ENCODE measurements at regions not wholly inside any gene's neighbourhood (a gene's known extent, or its start where the extent isn't known, plus 50 kb on each side); places are given as distances from the start of the nearest gene placed in this dataset.

DNA sequence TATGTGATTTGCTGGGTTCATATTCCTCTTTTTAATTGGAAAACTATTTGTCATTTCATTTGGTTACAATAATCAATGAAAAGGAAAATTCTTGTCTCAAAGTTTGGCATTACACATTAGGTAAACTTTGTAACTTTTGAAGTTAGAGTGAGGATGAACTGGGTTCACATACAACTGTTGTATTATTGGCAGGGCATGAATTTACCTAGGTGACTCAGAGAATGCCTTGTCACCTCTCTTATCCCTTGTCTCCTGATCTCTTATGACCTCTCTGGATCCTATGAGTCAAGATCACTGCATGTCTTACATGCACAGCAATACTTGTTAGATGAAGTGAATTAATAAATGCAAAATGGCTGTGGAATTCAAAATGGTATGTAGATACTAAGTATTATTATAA is 563.4 kb upstream of the GCFC2 start (continued):
- TF ChIP-seq, protein P1, sequence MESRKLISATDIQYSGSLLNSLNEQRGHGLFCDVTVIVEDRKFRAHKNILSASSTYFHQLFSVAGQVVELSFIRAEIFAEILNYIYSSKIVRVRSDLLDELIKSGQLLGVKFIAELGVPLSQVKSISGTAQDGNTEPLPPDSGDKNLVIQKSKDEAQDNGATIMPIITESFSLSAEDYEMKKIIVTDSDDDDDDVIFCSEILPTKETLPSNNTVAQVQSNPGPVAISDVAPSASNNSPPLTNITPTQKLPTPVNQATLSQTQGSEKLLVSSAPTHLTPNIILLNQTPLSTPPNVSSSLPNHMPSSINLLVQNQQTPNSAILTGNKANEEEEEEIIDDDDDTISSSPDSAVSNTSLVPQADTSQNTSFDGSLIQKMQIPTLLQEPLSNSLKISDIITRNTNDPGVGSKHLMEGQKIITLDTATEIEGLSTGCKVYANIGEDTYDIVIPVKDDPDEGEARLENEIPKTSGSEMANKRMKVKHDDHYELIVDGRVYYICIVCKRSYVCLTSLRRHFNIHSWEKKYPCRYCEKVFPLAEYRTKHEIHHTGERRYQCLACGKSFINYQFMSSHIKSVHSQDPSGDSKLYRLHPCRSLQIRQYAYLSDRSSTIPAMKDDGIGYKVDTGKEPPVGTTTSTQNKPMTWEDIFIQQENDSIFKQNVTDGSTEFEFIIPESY (IDR thresholded peaks at IDR 0.05; ENCODE audit: borderline replicate concordance, low read depth), result no peak

DNA sequence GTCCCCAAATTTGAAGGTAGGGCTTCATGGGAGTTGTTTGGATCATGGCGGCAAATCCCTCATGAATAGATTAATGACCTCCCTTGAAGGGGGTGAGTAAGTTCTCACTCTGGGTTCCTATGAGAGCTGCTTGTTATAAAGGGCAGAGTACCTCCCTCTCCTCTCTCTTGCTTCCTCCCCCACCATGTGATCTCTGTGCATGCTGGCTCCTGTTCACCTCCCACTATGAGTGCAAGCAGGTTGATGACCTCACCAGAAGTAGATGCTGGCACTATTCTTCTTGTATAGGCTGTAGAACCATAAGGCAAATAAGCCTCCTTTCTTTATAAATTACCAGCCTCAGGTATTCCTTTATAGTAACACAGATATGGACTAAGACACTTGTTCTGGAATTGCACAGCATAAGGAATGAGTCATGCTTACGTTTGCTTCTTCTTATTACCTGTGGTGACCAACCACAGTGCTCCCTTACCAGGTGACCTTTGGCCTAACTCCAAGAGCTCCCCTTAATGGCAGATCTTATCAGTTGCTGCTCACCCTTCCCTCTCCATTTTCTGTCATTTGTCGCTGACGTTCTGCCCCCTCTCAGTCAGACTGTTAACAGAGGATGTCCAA is 559.5 kb upstream of the GCFC2 start:
- no peak overlapping the region for H3K9ac ChIP-seq
- H3K79me2 ChIP-seq (ENCODE audit: insufficient read depth), result no peaks in the 10 kb centered on the region
- no peaks in the 10 kb centered on the region for H3K27me3 ChIP-seq (ENCODE audit: insufficient read depth)
- TF ChIP-seq EZH2phosphoT487 (IDR thresholded peaks at IDR 0.05; ENCODE audit: borderline replicate concordance, low read depth) (no peak), MXI1 (IDR thresholded peaks at IDR 0.05; ENCODE audit: low read depth, low read length) (no peak)
- no peaks in the 10 kb centered on the region for H3K9me2 ChIP-seq
- H2AFZ ChIP-seq (ENCODE audit: low read depth), result no peak overlapping the region
- no peaks in the 10 kb centered on the region for H3K9me3 ChIP-seq
- H3K36me3 ChIP-seq (replicated peaks in 1 of 2; ENCODE audit: control insufficient read depth in 1 of 2, insufficient read depth in 2 of 2, low read length in 1 of 2), result no peaks in the 10 kb centered on the region
- H3K4me1 ChIP-seq (ENCODE audit: control insufficient read depth in 1 of 2, insufficient read depth in 2 of 2, low read depth in 1 of 2, low read length in 1 of 2), result peaks cover 10 to 14% of the 10 kb centered on the region in 2 experiments; a peak in 3 of 4 replicates
- no peak overlapping the region for H3K4me3 ChIP-seq (ENCODE audit: low read depth in 2 of 2, low read length in 1 of 2)
- peak overlapping the region in 1 of 2 experiments; percentile 99; a peak in 2 of 4 replicates for H3K27ac ChIP-seq (ENCODE audit: low read depth in 2 of 2, low read length in 1 of 2)
- H3F3A ChIP-seq (replicated peaks; ENCODE audit: insufficient read depth), result no peaks in the 10 kb centered on the region
- POLR2A ChIA-PET, result interaction anchor here (2.7 kb wide), 1 partner anchor 11 kb away, joined by 10 read pairs; no protein-coding TSS in a partner anchor
- no peak for DNase-seq
- H3K4me2 ChIP-seq, result no peak overlapping the region
- CTCF ChIA-PET, result interaction anchor here (0.9 to 3.0 kb wide), 4 partner anchors 11 to 330 kb away, joined by 3 to 9 read pairs (median 4); no protein-coding TSS in a partner anchor
- 63% methylated on average over 4 of the region's 4 CpGs for WGBS (ENCODE audit: low lambda C conversion rate)
- no peaks in the 10 kb centered on the region for H4K20me1 ChIP-seq (ENCODE audit: insufficient read depth)

DNA sequence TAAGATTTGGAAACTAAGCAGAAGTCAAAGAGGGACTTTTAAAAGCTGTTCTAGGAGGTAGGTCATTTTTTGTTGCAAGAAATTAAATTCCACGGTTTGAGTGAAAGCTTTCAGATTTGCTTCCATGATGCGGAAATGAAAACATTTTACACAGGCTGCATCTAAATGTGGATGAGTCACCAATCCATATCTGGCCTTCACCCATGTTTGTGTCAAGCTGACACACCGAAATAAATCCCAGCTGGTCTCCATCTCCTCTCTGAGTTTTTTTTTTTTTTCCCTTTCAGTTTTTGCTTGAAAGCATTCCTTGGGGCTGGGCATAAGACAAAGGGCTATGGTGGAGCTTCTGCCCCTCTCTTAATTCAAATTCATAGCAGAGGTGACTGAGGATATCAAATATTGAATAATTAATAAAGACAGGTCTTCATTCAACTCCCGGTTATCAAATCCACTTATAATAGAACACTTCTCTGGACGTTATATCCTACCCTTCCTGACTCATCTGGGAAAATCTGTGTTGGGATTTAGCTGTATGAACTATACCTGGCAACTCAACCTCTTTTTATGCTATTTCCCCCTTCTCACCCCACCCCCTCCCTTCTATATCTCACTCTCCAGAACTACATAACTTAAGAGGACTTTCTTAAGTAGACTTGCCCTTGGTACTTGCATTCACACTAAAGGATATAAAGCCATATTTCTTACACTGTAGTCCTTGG is 558.3 kb upstream of the GCFC2 start:
- peaks cover 10 to 14% of the 10 kb centered on the region in 2 experiments; a peak in 3 of 4 replicates for H3K4me1 ChIP-seq (ENCODE audit: control insufficient read depth in 1 of 2, insufficient read depth in 2 of 2, low read depth in 1 of 2, low read length in 1 of 2)
- ChIA-PET POLR2A (interaction anchor here (0.7 to 2.7 kb wide), 2 partner anchors 11 to 13 kb away, joined by 6 to 10 read pairs; no protein-coding TSS in a partner anchor), CTCF (interaction anchor here (0.9 to 2.1 kb wide), 5 partner anchors 10 to 331 kb away, joined by 3 to 6 read pairs (median 4); no protein-coding TSS in a partner anchor)
- no peaks in the 10 kb centered on the region for H3K27me3 ChIP-seq (ENCODE audit: insufficient read depth)
- H3K9me2 ChIP-seq, result no peaks in the 10 kb centered on the region
- H3K27ac ChIP-seq (ENCODE audit: low read depth in 2 of 2, low read length in 1 of 2), result peak overlapping the region; percentile 18 to 99; a peak in 3 of 4 replicates
- no peaks in the 10 kb centered on the region for H3K36me3 ChIP-seq (replicated peaks in 1 of 2; ENCODE audit: control insufficient read depth in 1 of 2, insufficient read depth in 2 of 2, low read length in 1 of 2)
- H4K20me1 ChIP-seq (ENCODE audit: insufficient read depth), result no peaks in the 10 kb centered on the region
- peak overlapping the region; percentile 39; the same call in 1 of the 2 replicates for H2AFZ ChIP-seq (ENCODE audit: low read depth)
- peak; percentile 25 for DNase-seq
- no peak overlapping the region for H3K4me3 ChIP-seq (ENCODE audit: low read depth in 2 of 2, low read length in 1 of 2)
- H3F3A ChIP-seq (replicated peaks; ENCODE audit: insufficient read depth), result no peaks in the 10 kb centered on the region
- no peaks in the 10 kb centered on the region for H3K9me3 ChIP-seq
- WGBS (ENCODE audit: low lambda C conversion rate), result 10% methylated on average over 5 of the region's 5 CpGs
- H3K9ac ChIP-seq, result no peak overlapping the region
- H3K79me2 ChIP-seq (ENCODE audit: insufficient read depth), result no peaks in the 10 kb centered on the region
- H3K4me2 ChIP-seq, result peak overlapping the region; percentile 27; the same call in 1 of the 2 replicates
- TF ChIP-seq, protein P2, sequence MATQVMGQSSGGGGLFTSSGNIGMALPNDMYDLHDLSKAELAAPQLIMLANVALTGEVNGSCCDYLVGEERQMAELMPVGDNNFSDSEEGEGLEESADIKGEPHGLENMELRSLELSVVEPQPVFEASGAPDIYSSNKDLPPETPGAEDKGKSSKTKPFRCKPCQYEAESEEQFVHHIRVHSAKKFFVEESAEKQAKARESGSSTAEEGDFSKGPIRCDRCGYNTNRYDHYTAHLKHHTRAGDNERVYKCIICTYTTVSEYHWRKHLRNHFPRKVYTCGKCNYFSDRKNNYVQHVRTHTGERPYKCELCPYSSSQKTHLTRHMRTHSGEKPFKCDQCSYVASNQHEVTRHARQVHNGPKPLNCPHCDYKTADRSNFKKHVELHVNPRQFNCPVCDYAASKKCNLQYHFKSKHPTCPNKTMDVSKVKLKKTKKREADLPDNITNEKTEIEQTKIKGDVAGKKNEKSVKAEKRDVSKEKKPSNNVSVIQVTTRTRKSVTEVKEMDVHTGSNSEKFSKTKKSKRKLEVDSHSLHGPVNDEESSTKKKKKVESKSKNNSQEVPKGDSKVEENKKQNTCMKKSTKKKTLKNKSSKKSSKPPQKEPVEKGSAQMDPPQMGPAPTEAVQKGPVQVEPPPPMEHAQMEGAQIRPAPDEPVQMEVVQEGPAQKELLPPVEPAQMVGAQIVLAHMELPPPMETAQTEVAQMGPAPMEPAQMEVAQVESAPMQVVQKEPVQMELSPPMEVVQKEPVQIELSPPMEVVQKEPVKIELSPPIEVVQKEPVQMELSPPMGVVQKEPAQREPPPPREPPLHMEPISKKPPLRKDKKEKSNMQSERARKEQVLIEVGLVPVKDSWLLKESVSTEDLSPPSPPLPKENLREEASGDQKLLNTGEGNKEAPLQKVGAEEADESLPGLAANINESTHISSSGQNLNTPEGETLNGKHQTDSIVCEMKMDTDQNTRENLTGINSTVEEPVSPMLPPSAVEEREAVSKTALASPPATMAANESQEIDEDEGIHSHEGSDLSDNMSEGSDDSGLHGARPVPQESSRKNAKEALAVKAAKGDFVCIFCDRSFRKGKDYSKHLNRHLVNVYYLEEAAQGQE (IDR thresholded peaks at IDR 0.05; ENCODE audit: low read depth, low read length), result no peak
- no peak; the same call in 1 of the 2 replicates for TF ChIP-seq FOXJ3 (CRISPR knock-in tag; IDR thresholded peaks at IDR 0.05)
- no peak for TF ChIP-seq EZH2phosphoT487 (IDR thresholded peaks at IDR 0.05; ENCODE audit: borderline replicate concordance, low read depth)
- TF ChIP-seq NFIC (IDR thresholded peaks at IDR 0.05; ENCODE audit: borderline replicate concordance), result peak; percentile 45; the same call in 1 of the 2 replicates
- TF ChIP-seq RXRA (IDR thresholded peaks at IDR 0.05; ENCODE audit: borderline replicate concordance, low read depth), result no peak
- peak; percentile 34; the same call in 1 of the 2 replicates for TF ChIP-seq RAD21 (IDR thresholded peaks at IDR 0.05; ENCODE audit: low read length)
- peak; percentile 42; the same call in 1 of the 2 replicates for TF ChIP-seq GATA2 (CRISPR knock-in tag; IDR thresholded peaks at IDR 0.05)
- TF ChIP-seq, protein P3, sequence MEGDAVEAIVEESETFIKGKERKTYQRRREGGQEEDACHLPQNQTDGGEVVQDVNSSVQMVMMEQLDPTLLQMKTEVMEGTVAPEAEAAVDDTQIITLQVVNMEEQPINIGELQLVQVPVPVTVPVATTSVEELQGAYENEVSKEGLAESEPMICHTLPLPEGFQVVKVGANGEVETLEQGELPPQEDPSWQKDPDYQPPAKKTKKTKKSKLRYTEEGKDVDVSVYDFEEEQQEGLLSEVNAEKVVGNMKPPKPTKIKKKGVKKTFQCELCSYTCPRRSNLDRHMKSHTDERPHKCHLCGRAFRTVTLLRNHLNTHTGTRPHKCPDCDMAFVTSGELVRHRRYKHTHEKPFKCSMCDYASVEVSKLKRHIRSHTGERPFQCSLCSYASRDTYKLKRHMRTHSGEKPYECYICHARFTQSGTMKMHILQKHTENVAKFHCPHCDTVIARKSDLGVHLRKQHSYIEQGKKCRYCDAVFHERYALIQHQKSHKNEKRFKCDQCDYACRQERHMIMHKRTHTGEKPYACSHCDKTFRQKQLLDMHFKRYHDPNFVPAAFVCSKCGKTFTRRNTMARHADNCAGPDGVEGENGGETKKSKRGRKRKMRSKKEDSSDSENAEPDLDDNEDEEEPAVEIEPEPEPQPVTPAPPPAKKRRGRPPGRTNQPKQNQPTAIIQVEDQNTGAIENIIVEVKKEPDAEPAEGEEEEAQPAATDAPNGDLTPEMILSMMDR (IDR thresholded peaks at IDR 0.05), result no peak
- no peak for TF ChIP-seq POLR2AphosphoS5 (IDR thresholded peaks at IDR 0.05; ENCODE audit: low read depth, low read length)
- TF ChIP-seq NRF1 (IDR thresholded peaks at IDR 0.05; ENCODE audit: low read depth, low read length), result no peak
- TF ChIP-seq, protein P4, sequence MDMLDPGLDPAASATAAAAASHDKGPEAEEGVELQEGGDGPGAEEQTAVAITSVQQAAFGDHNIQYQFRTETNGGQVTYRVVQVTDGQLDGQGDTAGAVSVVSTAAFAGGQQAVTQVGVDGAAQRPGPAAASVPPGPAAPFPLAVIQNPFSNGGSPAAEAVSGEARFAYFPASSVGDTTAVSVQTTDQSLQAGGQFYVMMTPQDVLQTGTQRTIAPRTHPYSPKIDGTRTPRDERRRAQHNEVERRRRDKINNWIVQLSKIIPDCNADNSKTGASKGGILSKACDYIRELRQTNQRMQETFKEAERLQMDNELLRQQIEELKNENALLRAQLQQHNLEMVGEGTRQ (IDR thresholded peaks at IDR 0.05; ENCODE audit: borderline replicate concordance, low read depth, low read length), result no peak
